Endothelial cell of umbilical vein (primary cell): ENCODE measurements at regions not wholly inside any gene's neighbourhood (a gene's known extent, or its start where the extent isn't known, plus 50 kb on each side); places are given as distances from the start of the nearest gene placed in this dataset.

ENCODE experiments used
- BruUV-seq: library from RNA; stranded (reverse); fragments of 400-500 nt; replicated peaks from 2 replicates; lab custom pipeline; 2021; lab: Mats Ljungman, UMichigan
- CTCF ChIA-PET: fragments of 300-600, 350-600 bp; sonication (Branson Sonifier 250); formaldehyde crosslinking; loops from one replicate; lab custom pipeline; 2021; ENCODE audit warnings: antibody characterized with exemption, inconsistent platforms; lab: Charles Lee
- POLR2A ChIA-PET: fragments of 300-600, 350-600 bp; sonication (Branson Sonifier 250); formaldehyde crosslinking; loops from one replicate; lab custom pipeline; 2021; ENCODE audit warnings: antibody characterized with exemption, inconsistent platforms; lab: Charles Lee
- DNase-seq: peaks from one replicate; pipeline ENCODE4 v3.0.0-alpha.2; 2011; ENCODE audit warnings: low read depth, low spot score
- FAIRE-seq: peaks from 2 replicates; lab custom pipeline; 2011; peaks lifted over from hg19 to GRCh38; lab: Jason Lieb, UNC
- H2AFZ ChIP-seq: 2 replicates; pipeline ENCODE4 v1.6.0; 2012; ENCODE audit warnings: low read depth, low read length, control low read depth, inconsistent platforms
- H3K27ac ChIP-seq: 2 replicates; pipeline ENCODE4 v1.5.1; 2011; ENCODE audit warnings: low read depth, mild to moderate bottlenecking, control low read depth, low read length, moderate library complexity; ENCODE audit not compliant: insufficient read depth
- H3K27me3 ChIP-seq, 2 experiments: 2 replicates each; pipeline versions ENCODE4 v1.6.0 to v1.6.1; 2011; ENCODE audit warnings: low read length in 2 of 2, mixed read lengths in 1 of 2; ENCODE audit not compliant: control insufficient read depth in 2 of 2, insufficient read depth in 2 of 2
- H3K36me3 ChIP-seq, 2 experiments: 2 replicates in 1 of 2; 3 replicates in 1 of 2; pipeline ENCODE4 v1.5.1; 2011; ENCODE audit warnings: low read length in 2 of 2, mild to moderate bottlenecking in 1 of 2, moderate library complexity in 1 of 2; ENCODE audit not compliant: control insufficient read depth in 2 of 2, insufficient read depth in 2 of 2; ENCODE audit errors: extremely low read depth in 1 of 2
- H3K4me1 ChIP-seq: 3 replicates; pipeline ENCODE4 v1.5.1; 2011; ENCODE audit warnings: mild to moderate bottlenecking, low read length; ENCODE audit not compliant: control insufficient read depth, insufficient read depth; ENCODE audit errors: extremely low read depth
- H3K4me2 ChIP-seq: 2 replicates; pipeline ENCODE4 v1.6.1; 2011; ENCODE audit warnings: low read length, control low read depth, mixed read lengths; ENCODE audit not compliant: insufficient read depth
- H3K4me3 ChIP-seq, 3 experiments: fragments of 200-600 bp in 1 of 3; sonication (generic), shearing (Covaris generic) in 1 of 3; replicated peaks in 1 of 3; 2 replicates each; pipeline ENCODE4 v1.5.1; 2011 to 2016; ENCODE audit warnings: control low read depth in 3 of 3, low read length in 3 of 3, mild to moderate bottlenecking in 2 of 3, inconsistent platforms in 1 of 3, low read depth in 1 of 3, moderate library complexity in 1 of 3; ENCODE audit not compliant: insufficient read depth in 1 of 3
- H3K79me2 ChIP-seq: 2 replicates; pipeline ENCODE4 v1.6.0; 2012; ENCODE audit warnings: low read length, inconsistent platforms; ENCODE audit not compliant: control insufficient read depth, insufficient read depth
- H3K9ac ChIP-seq: replicated peaks from 2 replicates; pipeline ENCODE3; 2011; ENCODE audit warnings: low read length, control low read depth; ENCODE audit not compliant: insufficient read depth; ENCODE audit errors: extremely low read depth
- H3K9me1 ChIP-seq: replicated peaks from 3 replicates; pipeline ENCODE4 v1.6.0; 2011; ENCODE audit warnings: mild to moderate bottlenecking, low read length; ENCODE audit not compliant: control insufficient read depth, insufficient read depth; ENCODE audit errors: extremely low read depth
- H3K9me3 ChIP-seq: replicated peaks from 2 replicates; pipeline ENCODE4 v1.5.1; 2012; ENCODE audit warnings: low read length, inconsistent platforms; ENCODE audit not compliant: control insufficient read depth, insufficient read depth
- H4K20me1 ChIP-seq: replicated peaks from 2 replicates; pipeline ENCODE3; 2011; ENCODE audit warnings: mild to moderate bottlenecking, low read length; ENCODE audit not compliant: control insufficient read depth, insufficient read depth; ENCODE audit errors: extremely low read depth
- EZH2 ChIP-seq: IDR thresholded peaks from 2 replicates; pipeline ENCODE4 v1.6.1; 2012; ENCODE audit warnings: borderline replicate concordance, low read depth, mild to moderate bottlenecking, moderate library complexity, low read length, inconsistent platforms; ENCODE audit not compliant: severe bottlenecking
- FOS ChIP-seq: IDR thresholded peaks from 2 replicates; pipeline ENCODE4 v1.6.1; 2011; ENCODE audit warnings: mild to moderate bottlenecking, low read length, moderate library complexity, borderline replicate concordance; ENCODE audit not compliant: insufficient read depth
- GATA2 ChIP-seq: IDR thresholded peaks from 2 replicates; pipeline ENCODE4 v1.7.0; 2011; ENCODE audit warnings: low read depth, mild to moderate bottlenecking, moderate library complexity, mixed read lengths, low read length; ENCODE audit not compliant: insufficient read length, insufficient read depth
- JUN ChIP-seq: IDR thresholded peaks from 2 replicates; pipeline ENCODE4 v1.6.1; 2011; ENCODE audit warnings: borderline replicate concordance, low read depth; ENCODE audit not compliant: insufficient read length, insufficient read depth
- MYC ChIP-seq: IDR thresholded peaks from one replicate; pipeline ENCODE4 v1.6.1; 2011; ENCODE audit warnings: mild to moderate bottlenecking, low read depth, low read length
- POLR2A ChIP-seq: IDR thresholded peaks from 2 replicates; pipeline ENCODE4 v1.6.1; 2012; ENCODE audit warnings: low read depth, mild to moderate bottlenecking, control low read depth, low read length
- POLR2AphosphoS5 ChIP-seq: IDR thresholded peaks from 2 replicates; pipeline ENCODE4 v1.6.1; 2012; ENCODE audit warnings: low read depth, mild to moderate bottlenecking, control low read depth, low read length, moderate library complexity; ENCODE audit not compliant: insufficient read depth
- dilution Hi-C: fragments of 300-500 bp; cut with MboI; formaldehyde crosslinking; loops from one replicate; pipeline ENCODE4 v1.15.0; 2019; ENCODE audit warnings: low sequenced_read_pairs; ENCODE audit not compliant: extremely low pct_ligation_motif_present
- intact Hi-C: fragments of 100-400 bp; cut with micrococcal nuclease; formaldehyde crosslinking; loops from one replicate; pipeline ENCODE4 v1.10.0; 2022
- TF ChIP-seq, protein P1 (sequence below), 2 donors: IDR thresholded peaks; 1 replicate in 1 of 2; 2 replicates in 1 of 2; pipeline ENCODE4 v1.5.1; 2011; ENCODE audit warnings: low read length in 2 of 2, mild to moderate bottlenecking in 2 of 2, moderate library complexity in 2 of 2, control low read depth in 1 of 2, inconsistent platforms in 1 of 2, low read depth in 1 of 2; ENCODE audit not compliant: insufficient read depth in 1 of 2; ENCODE audit errors: extremely low read depth in 1 of 2
- TF ChIP-seq, protein P2 (sequence below): IDR thresholded peaks from 2 replicates; pipeline ENCODE4 v1.6.1; 2011; ENCODE audit not compliant: insufficient read depth, insufficient read length

DNA sequence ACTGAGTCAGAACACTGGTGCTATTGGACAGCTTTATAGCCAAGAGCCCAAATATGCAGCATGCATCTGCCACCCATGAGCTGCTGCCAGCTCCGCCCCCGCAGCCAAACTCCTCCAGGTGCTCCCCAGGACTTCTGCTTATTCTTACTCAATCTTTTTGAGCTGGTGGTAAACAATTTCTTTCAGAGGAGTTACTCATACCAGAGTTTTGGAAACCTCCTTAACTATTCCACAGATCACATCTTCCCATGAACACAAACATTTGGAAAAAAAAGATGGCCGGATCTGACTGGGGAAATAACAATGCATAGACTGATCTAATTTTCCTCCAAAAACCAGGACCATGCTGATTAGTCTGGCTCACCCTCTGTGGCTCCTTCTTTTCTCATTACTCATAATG lies 399.9 kb downstream of the GPM6A start:
- H3K36me3 ChIP-seq = no peaks in the 10 kb centered on the region
- intact Hi-C loops (no loop called here), dilution Hi-C loops (no loop called here)
- H3K9me3 ChIP-seq = no peaks in the 10 kb centered on the region
- DNase-seq (no peak), FAIRE-seq (no peak)
- TF ChIP-seq, protein P1, sequence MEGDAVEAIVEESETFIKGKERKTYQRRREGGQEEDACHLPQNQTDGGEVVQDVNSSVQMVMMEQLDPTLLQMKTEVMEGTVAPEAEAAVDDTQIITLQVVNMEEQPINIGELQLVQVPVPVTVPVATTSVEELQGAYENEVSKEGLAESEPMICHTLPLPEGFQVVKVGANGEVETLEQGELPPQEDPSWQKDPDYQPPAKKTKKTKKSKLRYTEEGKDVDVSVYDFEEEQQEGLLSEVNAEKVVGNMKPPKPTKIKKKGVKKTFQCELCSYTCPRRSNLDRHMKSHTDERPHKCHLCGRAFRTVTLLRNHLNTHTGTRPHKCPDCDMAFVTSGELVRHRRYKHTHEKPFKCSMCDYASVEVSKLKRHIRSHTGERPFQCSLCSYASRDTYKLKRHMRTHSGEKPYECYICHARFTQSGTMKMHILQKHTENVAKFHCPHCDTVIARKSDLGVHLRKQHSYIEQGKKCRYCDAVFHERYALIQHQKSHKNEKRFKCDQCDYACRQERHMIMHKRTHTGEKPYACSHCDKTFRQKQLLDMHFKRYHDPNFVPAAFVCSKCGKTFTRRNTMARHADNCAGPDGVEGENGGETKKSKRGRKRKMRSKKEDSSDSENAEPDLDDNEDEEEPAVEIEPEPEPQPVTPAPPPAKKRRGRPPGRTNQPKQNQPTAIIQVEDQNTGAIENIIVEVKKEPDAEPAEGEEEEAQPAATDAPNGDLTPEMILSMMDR (IDR thresholded peaks at IDR 0.05; ENCODE audit: extremely low read depth in 1 of 2, insufficient read depth in 1 of 2, low read depth in 1 of 2, low read length in 2 of 2) = no peak
- TF ChIP-seq EZH2 (no peak), POLR2A (no peak), GATA2 (no peak), FOS (no peak), JUN (no peak), MYC (no peak), POLR2AphosphoS5 (no peak)
- TF ChIP-seq, protein P2, sequence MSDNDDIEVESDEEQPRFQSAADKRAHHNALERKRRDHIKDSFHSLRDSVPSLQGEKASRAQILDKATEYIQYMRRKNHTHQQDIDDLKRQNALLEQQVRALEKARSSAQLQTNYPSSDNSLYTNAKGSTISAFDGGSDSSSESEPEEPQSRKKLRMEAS = no peak
- no peaks in the 10 kb centered on the region for H3K9me1 ChIP-seq
- H3K27ac ChIP-seq = no peak overlapping the region
- CTCF ChIA-PET = no interaction called here
- H3K27me3 ChIP-seq = no peaks in the 10 kb centered on the region
- H3K4me3 ChIP-seq = no peak overlapping the region
- no peaks in the 10 kb centered on the region for H3K4me1 ChIP-seq
- POLR2A ChIA-PET = no interaction called here
- H3K9ac ChIP-seq = no peak overlapping the region
- no peak overlapping the region for H3K4me2 ChIP-seq
- BruUV-seq = no TSS peak
- H4K20me1 ChIP-seq = no peaks in the 10 kb centered on the region
- H3K79me2 ChIP-seq = no peaks in the 10 kb centered on the region
- no peak overlapping the region for H2AFZ ChIP-seq
